CD14-positive monocyte (primary cell): ENCODE measurements at regions not wholly inside any gene's neighbourhood (a gene's known extent, or its start where the extent isn't known, plus 50 kb on each side); places are given as distances from the start of the nearest gene placed in this dataset.

ENCODE experiments used
- DNase-seq, 3 donors: peaks; one replicate each; pipeline ENCODE4 v3.0.0-alpha.2; 2011 to 2022
- H2AFZ ChIP-seq: 2 replicates; pipeline ENCODE4 v1.6.0; 2012; ENCODE audit warnings: mild to moderate bottlenecking, low read depth, low read length, inconsistent platforms; ENCODE audit not compliant: insufficient read depth, poor library complexity, severe bottlenecking
- H3K27ac ChIP-seq, 2 donors: 1 replicate in 1 of 2; 2 replicates in 1 of 2; pipeline ENCODE4 v1.5.1; 2012 to 2013; ENCODE audit warnings: low read length in 2 of 2, control low read depth in 1 of 2, inconsistent platforms in 1 of 2, low read depth in 1 of 2, mild to moderate bottlenecking in 1 of 2
- H3K27me3 ChIP-seq, 2 donors: one replicate each; pipeline versions ENCODE4 v1.6.0 to v1.6.1; 2011 to 2013; ENCODE audit warnings: low read length in 2 of 2; ENCODE audit not compliant: control insufficient read depth in 2 of 2, insufficient read depth in 2 of 2
- H3K36me3 ChIP-seq, 2 donors: replicated peaks in 1 of 2; 1 replicate in 1 of 2; 2 replicates in 1 of 2; pipeline versions ENCODE4 v1.5.1 to v1.6.1; 2012 to 2013; ENCODE audit warnings: low read length in 2 of 2, control low read depth in 1 of 2, inconsistent platforms in 1 of 2, mild to moderate bottlenecking in 1 of 2; ENCODE audit not compliant: insufficient read depth in 2 of 2, control insufficient read depth in 1 of 2
- H3K4me1 ChIP-seq, 2 donors: 1 replicate in 1 of 2; 2 replicates in 1 of 2; pipeline versions ENCODE4 v1.5.1 to v1.6.1; 2012 to 2013; ENCODE audit warnings: low read length in 2 of 2, control low read depth in 1 of 2, inconsistent platforms in 1 of 2, mild to moderate bottlenecking in 1 of 2, moderate library complexity in 1 of 2; ENCODE audit not compliant: insufficient read depth in 2 of 2, control insufficient read depth in 1 of 2
- H3K4me2 ChIP-seq: replicated peaks from 2 replicates; pipeline ENCODE3; 2012; ENCODE audit warnings: low read length, moderate library complexity, mild to moderate bottlenecking; ENCODE audit not compliant: poor library complexity, severe bottlenecking; ENCODE audit errors: extremely low read depth
- H3K4me3 ChIP-seq, 3 experiments: fragments of 200-600 bp in 1 of 3; sonication (generic) in 1 of 3; replicated peaks in 1 of 3; 1 replicate in 2 of 3; 2 replicates in 1 of 3; pipeline ENCODE4 v1.5.1; 2011 to 2013; ENCODE audit warnings: low read length in 3 of 3, mild to moderate bottlenecking in 3 of 3, control low read depth in 2 of 3, low read depth in 2 of 3, inconsistent platforms in 1 of 3, moderate library complexity in 1 of 3
- H3K79me2 ChIP-seq: 2 replicates; pipeline ENCODE4 v1.6.0; 2012; ENCODE audit warnings: mild to moderate bottlenecking, control low read depth, inconsistent platforms, low read length, moderate library complexity; ENCODE audit not compliant: insufficient read depth
- H3K9ac ChIP-seq: 2 replicates; pipeline ENCODE4 v1.6.0; 2017; ENCODE audit warnings: low read length, mild to moderate bottlenecking; ENCODE audit not compliant: insufficient read depth, poor library complexity, severe bottlenecking
- H3K9me3 ChIP-seq, 2 donors: replicated peaks in 1 of 2; 1 replicate in 1 of 2; 2 replicates in 1 of 2; pipeline versions ENCODE4 v1.5.1 to v1.6.1; 2012 to 2013; ENCODE audit warnings: low read length in 2 of 2, control low read depth in 1 of 2; ENCODE audit not compliant: control insufficient read depth in 1 of 2, insufficient read depth in 1 of 2
- H4K20me1 ChIP-seq: 2 replicates; pipeline ENCODE4 v1.6.0; 2012; ENCODE audit warnings: mild to moderate bottlenecking, low read length, control low read depth, moderate library complexity; ENCODE audit not compliant: insufficient read depth
- H3K27ac Mint-ChIP-seq, 7 donors: one replicate each; pipeline ENCODE4 v1.8.0; 2020; ENCODE audit warnings: mild to moderate bottlenecking in 7 of 7, mixed read lengths in 7 of 7, moderate library complexity in 6 of 7, inconsistent platforms in 2 of 7
- H3K27me3 Mint-ChIP-seq, 3 donors: one replicate each; pipeline ENCODE4 v1.8.0; 2021 to 2022; ENCODE audit warnings: low read depth in 3 of 3, mild to moderate bottlenecking in 3 of 3, mixed read lengths in 3 of 3, moderate library complexity in 3 of 3, inconsistent platforms in 1 of 3
- H3K36me3 Mint-ChIP-seq, 2 donors: one replicate each; pipeline ENCODE4 v1.8.0; 2020; ENCODE audit warnings: mixed read lengths in 2 of 2, inconsistent platforms in 1 of 2, mild to moderate bottlenecking in 1 of 2
- H3K4me1 Mint-ChIP-seq: one replicate; pipeline ENCODE4 v1.8.0; 2020; ENCODE audit warnings: mild to moderate bottlenecking, mixed read lengths
- H3K4me3 Mint-ChIP-seq, 2 donors: one replicate each; pipeline ENCODE4 v1.8.0; 2020; ENCODE audit warnings: mild to moderate bottlenecking in 2 of 2, mixed read lengths in 2 of 2, moderate library complexity in 1 of 2
- H3K9me3 Mint-ChIP-seq, 7 donors: one replicate each; pipeline ENCODE4 v1.8.0; 2020 to 2022; ENCODE audit warnings: mixed read lengths in 7 of 7, mild to moderate bottlenecking in 6 of 7, moderate library complexity in 6 of 7, inconsistent platforms in 2 of 7
- WGBS: methylation state at CpG from one replicate; pipeline ENCODE4 v1.1.5; 2013; ENCODE audit warnings: missing lambda C conversion rate; ENCODE audit not compliant: insufficient coverage; 5-methylcytosine and 5-hydroxymethylcytosine counted together
- intact Hi-C, 2 donors: fragments of 100-400 bp; cut with micrococcal nuclease; formaldehyde crosslinking; loops; one replicate each; pipeline versions ENCODE4 v1.15.0 to v1.15.1; 2023
- TF ChIP-seq, protein P1 (sequence below): fragments of 200-600 bp; IDR thresholded peaks from one replicate; pipeline ENCODE4 v1.8.0; 2022; ENCODE audit warnings: antibody characterized with exemption, mild to moderate bottlenecking

- 77% methylated on average over 5 of the region's 5 CpGs for WGBS
- Histone ChIP-seq H3K9ac (no peak overlapping the region), H3K27ac (peak overlapping the region in 1 of 2 donors; percentile 53), H3K9me3 (no peaks in the 10 kb centered on the region), H3K4me1 (peaks cover 0 to 13% of the 10 kb centered on the region in 2 donors), H4K20me1 (no peaks in the 10 kb centered on the region), H2AFZ (no peak overlapping the region), H3K36me3 (no peaks in the 10 kb centered on the region), H3K27me3 (no peaks in the 10 kb centered on the region), H3K4me3 (no peak overlapping the region), H3K79me2 (no peaks in the 10 kb centered on the region), H3K4me2 (peak overlapping the region; percentile 2)
- DNase-seq = no peak
- H3K36me3 Mint-ChIP-seq = no peaks in the 10 kb centered on the region
- H3K4me3 Mint-ChIP-seq = no peak overlapping the region
- peaks cover 5% of the 10 kb centered on the region for H3K4me1 Mint-ChIP-seq
- TF ChIP-seq, protein P1, sequence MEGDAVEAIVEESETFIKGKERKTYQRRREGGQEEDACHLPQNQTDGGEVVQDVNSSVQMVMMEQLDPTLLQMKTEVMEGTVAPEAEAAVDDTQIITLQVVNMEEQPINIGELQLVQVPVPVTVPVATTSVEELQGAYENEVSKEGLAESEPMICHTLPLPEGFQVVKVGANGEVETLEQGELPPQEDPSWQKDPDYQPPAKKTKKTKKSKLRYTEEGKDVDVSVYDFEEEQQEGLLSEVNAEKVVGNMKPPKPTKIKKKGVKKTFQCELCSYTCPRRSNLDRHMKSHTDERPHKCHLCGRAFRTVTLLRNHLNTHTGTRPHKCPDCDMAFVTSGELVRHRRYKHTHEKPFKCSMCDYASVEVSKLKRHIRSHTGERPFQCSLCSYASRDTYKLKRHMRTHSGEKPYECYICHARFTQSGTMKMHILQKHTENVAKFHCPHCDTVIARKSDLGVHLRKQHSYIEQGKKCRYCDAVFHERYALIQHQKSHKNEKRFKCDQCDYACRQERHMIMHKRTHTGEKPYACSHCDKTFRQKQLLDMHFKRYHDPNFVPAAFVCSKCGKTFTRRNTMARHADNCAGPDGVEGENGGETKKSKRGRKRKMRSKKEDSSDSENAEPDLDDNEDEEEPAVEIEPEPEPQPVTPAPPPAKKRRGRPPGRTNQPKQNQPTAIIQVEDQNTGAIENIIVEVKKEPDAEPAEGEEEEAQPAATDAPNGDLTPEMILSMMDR = no peak
- peaks cover 0 to 6% (median under 1%) of the 10 kb centered on the region in 3 donors for H3K27me3 Mint-ChIP-seq
- peaks cover 0 to 2% (median 0%) of the 10 kb centered on the region in 7 donors for H3K9me3 Mint-ChIP-seq
- H3K27ac Mint-ChIP-seq = peak overlapping the region in 3 of 7 donors; percentile 51 to 88 (median 84)
- intact Hi-C loops = no loop called here
Observed at GRCh38 chr1:2926447-2927055, 94.7 kb upstream of the ACTRT2 start.

- Histone ChIP-seq H3K4me1 (peaks cover 0 to 13% of the 10 kb centered on the region in 2 donors), H3K27ac (peak overlapping the region in 1 of 2 donors; percentile 53), H3K4me3 (no peak overlapping the region), H3K4me2 (no peak overlapping the region), H2AFZ (no peak overlapping the region), H3K9ac (no peak overlapping the region), H3K36me3 (no peaks in the 10 kb centered on the region), H3K9me3 (no peaks in the 10 kb centered on the region), H3K79me2 (no peaks in the 10 kb centered on the region), H3K27me3 (no peaks in the 10 kb centered on the region), H4K20me1 (no peaks in the 10 kb centered on the region)
- intact Hi-C loops = no loop called here
- H3K4me1 Mint-ChIP-seq = peaks cover 5% of the 10 kb centered on the region
- 76% methylated on average over 31 of the region's 40 CpGs for WGBS
- peak in 2 of 3 donors; percentile 28 for DNase-seq
- peak overlapping the region in 4 of 7 donors; percentile 40 to 88 (median 68) for H3K27ac Mint-ChIP-seq
- peaks cover 0 to 3% (median 0%) of the 10 kb centered on the region in 7 donors for H3K9me3 Mint-ChIP-seq
- TF ChIP-seq, protein P1 = no peak
- peaks cover 0 to 8% (median 1%) of the 10 kb centered on the region in 3 donors for H3K27me3 Mint-ChIP-seq
- H3K36me3 Mint-ChIP-seq = no peaks in the 10 kb centered on the region
- H3K4me3 Mint-ChIP-seq = no peak overlapping the region
Observed at GRCh38 chr1:2927393-2928360, 93.6 kb upstream of the ACTRT2 start.
